ENCODE measurements at regions not wholly inside any gene's neighbourhood (a gene's known extent, or its start where the extent isn't known, plus 50 kb on each side); places are given as distances from the start of the nearest gene placed in this dataset.

- TF ChIP-seq CTCF (optimal IDR thresholded peaks at IDR 0.05 in 1 of 3, IDR thresholded peaks at IDR 0.05 in 1 of 3, conservative IDR thresholded peaks at IDR 0.05 in 1 of 3; ENCODE audit: extremely low read depth in 1 of 3, insufficient read depth in 2 of 3, low read length in 3 of 3) (no peak), EZH2 (IDR thresholded peaks at IDR 0.05; ENCODE audit: low read length) (no peak)
- Histone ChIP-seq H4K20me1 (ENCODE audit: control insufficient read depth, extremely low read depth, insufficient read depth, low read length) (no peaks in the 10 kb centered on the region), H3K4me1 (ENCODE audit: control insufficient read depth, extremely low read depth, insufficient read depth, low read length) (no peaks in the 10 kb centered on the region), H3K4me2 (ENCODE audit: control insufficient read depth, extremely low read depth, insufficient read depth, low read depth, low read length) (no peak overlapping the region), H3K27ac (ENCODE audit: control insufficient read depth, insufficient read depth, low read length) (no peak overlapping the region), H3K4me3 (ENCODE audit: control insufficient read depth in 2 of 3, extremely low read depth in 1 of 3, insufficient read depth in 2 of 3, low read depth in 1 of 3, low read length in 3 of 3) (no peak overlapping the region), H3K9me1 (ENCODE audit: control insufficient read depth, extremely low read depth, insufficient read depth, low read length) (no peaks in the 10 kb centered on the region), H3K36me3 (ENCODE audit: control insufficient read depth in 2 of 2, extremely low read depth in 1 of 2, insufficient read depth in 2 of 2, low read length in 2 of 2) (no peaks in the 10 kb centered on the region), H3K79me2 (ENCODE audit: control insufficient read depth, insufficient read depth, low read length) (no peaks in the 10 kb centered on the region), H3K9ac (ENCODE audit: control insufficient read depth, extremely low read depth, insufficient read depth, low read length) (no peak overlapping the region), H3K9me3 (ENCODE audit: control insufficient read depth, low read depth, low read length) (no peaks in the 10 kb centered on the region), H3K27me3 (ENCODE audit: control insufficient read depth, extremely low read depth, insufficient read depth, low read length) (no peaks in the 10 kb centered on the region), H2AFZ (ENCODE audit: control insufficient read depth, low read length) (no peak overlapping the region)
- DNase-seq (ENCODE audit: low read depth, low spot score): no peak
- dilution Hi-C loops (cut with MboI; ENCODE audit: extremely low pct_ligation_motif_present, low sequenced_read_pairs): no loop called here
- FAIRE-seq: no peak
Observed at GRCh38 chr3:102484-102883, 94.1 kb upstream of the CHL1 start.

- H4K20me1 ChIP-seq (ENCODE audit: control insufficient read depth, extremely low read depth, insufficient read depth, low read length): no peaks in the 10 kb centered on the region
- no peak for DNase-seq (ENCODE audit: low read depth, low spot score)
- H2AFZ ChIP-seq (ENCODE audit: control insufficient read depth, low read length): no peak overlapping the region
- no peak for FAIRE-seq
- H3K9me3 ChIP-seq (ENCODE audit: control insufficient read depth, low read depth, low read length): no peaks in the 10 kb centered on the region
- H3K27me3 ChIP-seq (ENCODE audit: control insufficient read depth, extremely low read depth, insufficient read depth, low read length): no peaks in the 10 kb centered on the region
- H3K27ac ChIP-seq (ENCODE audit: control insufficient read depth, insufficient read depth, low read length): no peak overlapping the region
- H3K79me2 ChIP-seq (ENCODE audit: control insufficient read depth, insufficient read depth, low read length): no peaks in the 10 kb centered on the region
- H3K9me1 ChIP-seq (ENCODE audit: control insufficient read depth, extremely low read depth, insufficient read depth, low read length): no peaks in the 10 kb centered on the region
- H3K36me3 ChIP-seq (ENCODE audit: control insufficient read depth in 2 of 2, extremely low read depth in 1 of 2, insufficient read depth in 2 of 2, low read length in 2 of 2): no peaks in the 10 kb centered on the region
- H3K4me2 ChIP-seq (ENCODE audit: control insufficient read depth, extremely low read depth, insufficient read depth, low read depth, low read length): no peak overlapping the region
- dilution Hi-C loops (cut with MboI; ENCODE audit: extremely low pct_ligation_motif_present, low sequenced_read_pairs): no loop called here
- H3K4me1 ChIP-seq (ENCODE audit: control insufficient read depth, extremely low read depth, insufficient read depth, low read length): no peaks in the 10 kb centered on the region
- TF ChIP-seq CTCF (optimal IDR thresholded peaks at IDR 0.05 in 1 of 3, IDR thresholded peaks at IDR 0.05 in 1 of 3, conservative IDR thresholded peaks at IDR 0.05 in 1 of 3; ENCODE audit: extremely low read depth in 1 of 3, insufficient read depth in 2 of 3, low read length in 3 of 3): no peak
- no peak for TF ChIP-seq EZH2 (IDR thresholded peaks at IDR 0.05; ENCODE audit: low read length)
- no peak overlapping the region for H3K4me3 ChIP-seq (ENCODE audit: control insufficient read depth in 2 of 3, extremely low read depth in 1 of 3, insufficient read depth in 2 of 3, low read depth in 1 of 3, low read length in 3 of 3)
- no peak overlapping the region for H3K9ac ChIP-seq (ENCODE audit: control insufficient read depth, extremely low read depth, insufficient read depth, low read length)
Observed at GRCh38 chr3:103991-104390, 92.6 kb upstream of the CHL1 start.

Data from keratinocyte (primary cell).